ENCODE measurements at regions not wholly inside any gene's neighbourhood (a gene's known extent, or its start where the extent isn't known, plus 50 kb on each side); places are given as distances from the start of the nearest gene placed in this dataset.

- intact Hi-C loops (cut with micrococcal nuclease), result no loop called here
Observed at GRCh38 chr3:96754128-96754527, 60.3 kb upstream of the EPHA6 start.

More at GRCh38 chr3:96754128-96754527, 60.3 kb upstream of the EPHA6 start:
- H3K4me2 ChIP-seq (ENCODE audit: insufficient read depth, low read length), result no peak overlapping the region
- H4K20me1 ChIP-seq (replicated peaks; ENCODE audit: control insufficient read depth, insufficient read depth, low read length), result no peaks in the 10 kb centered on the region
- CTCF ChIA-PET (ENCODE audit: low intra/inter-chr PET ratio), result no interaction called here
- in situ Hi-C loops (cut with MboI), result no loop called here
- no peaks in the 10 kb centered on the region for H3K79me2 ChIP-seq (ENCODE audit: control insufficient read depth, insufficient read depth, low read length)
- H3K4me1 ChIP-seq (replicated peaks in 1 of 2; ENCODE audit: control insufficient read depth in 2 of 2, insufficient read depth in 2 of 2, low read length in 2 of 2), result no peaks in the 10 kb centered on the region
- POLR2A ChIA-PET, result no interaction called here
- no peaks in the 10 kb centered on the region for H3K36me3 ChIP-seq (ENCODE audit: control insufficient read depth, insufficient read depth, low read length)
- no peaks in the 10 kb centered on the region for H3K9me3 ChIP-seq (replicated peaks; ENCODE audit: control insufficient read depth, insufficient read depth, low read depth, low read length)
- H3K27me3 ChIP-seq (ENCODE audit: control insufficient read depth in 2 of 2, insufficient read depth in 2 of 2, low read length in 2 of 2), result no peaks in the 10 kb centered on the region
- BruUV-seq (replicated peaks), result no TSS peak
- DNase-seq (ENCODE audit: extremely low read depth in 1 of 4, low spot score in 3 of 4) (no peak), FAIRE-seq (no peak), ATAC-seq (no peak)
- H3K9me1 ChIP-seq (ENCODE audit: control insufficient read depth, insufficient read depth, low read length), result no peaks in the 10 kb centered on the region
- WGBS (ENCODE audit: insufficient coverage, low coverage, missing lambda C conversion rate), result 4% methylated on average over 4 of the region's 5 CpGs
- H2AFZ ChIP-seq (ENCODE audit: low read depth, low read length), result no peak overlapping the region
- TF ChIP-seq, protein P1, sequence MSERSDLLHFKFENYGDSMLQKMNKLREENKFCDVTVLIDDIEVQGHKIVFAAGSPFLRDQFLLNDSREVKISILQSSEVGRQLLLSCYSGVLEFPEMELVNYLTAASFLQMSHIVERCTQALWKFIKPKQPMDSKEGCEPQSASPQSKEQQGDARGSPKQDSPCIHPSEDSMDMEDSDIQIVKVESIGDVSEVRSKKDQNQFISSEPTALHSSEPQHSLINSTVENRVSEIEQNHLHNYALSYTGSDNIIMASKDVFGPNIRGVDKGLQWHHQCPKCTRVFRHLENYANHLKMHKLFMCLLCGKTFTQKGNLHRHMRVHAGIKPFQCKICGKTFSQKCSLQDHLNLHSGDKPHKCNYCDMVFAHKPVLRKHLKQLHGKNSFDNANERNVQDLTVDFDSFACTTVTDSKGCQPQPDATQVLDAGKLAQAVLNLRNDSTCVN (CRISPR knock-in tag; IDR thresholded peaks at IDR 0.05), result no peak
- TF ChIP-seq E4F1 (CRISPR knock-in tag; IDR thresholded peaks at IDR 0.05; ENCODE audit: borderline replicate concordance) (no peak), RUNX1 (IDR thresholded peaks at IDR 0.05; ENCODE audit: low read depth) (no peak), ZNF324 (CRISPR knock-in tag; IDR thresholded peaks at IDR 0.05) (no peak), TAF15 (IDR thresholded peaks at IDR 0.05; ENCODE audit: low read depth, low read length) (no peak), L3MBTL2 (IDR thresholded peaks at IDR 0.05) (no peak), MBD1 (CRISPR knock-in tag; IDR thresholded peaks at IDR 0.05) (no peak)
- TF ChIP-seq, protein P2, sequence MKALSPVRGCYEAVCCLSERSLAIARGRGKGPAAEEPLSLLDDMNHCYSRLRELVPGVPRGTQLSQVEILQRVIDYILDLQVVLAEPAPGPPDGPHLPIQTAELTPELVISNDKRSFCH (CRISPR knock-in tag; IDR thresholded peaks at IDR 0.05), result no peak
- TF ChIP-seq, protein P2 (tag; IDR thresholded peaks at IDR 0.05), result no peak
- TF ChIP-seq, protein P3, sequence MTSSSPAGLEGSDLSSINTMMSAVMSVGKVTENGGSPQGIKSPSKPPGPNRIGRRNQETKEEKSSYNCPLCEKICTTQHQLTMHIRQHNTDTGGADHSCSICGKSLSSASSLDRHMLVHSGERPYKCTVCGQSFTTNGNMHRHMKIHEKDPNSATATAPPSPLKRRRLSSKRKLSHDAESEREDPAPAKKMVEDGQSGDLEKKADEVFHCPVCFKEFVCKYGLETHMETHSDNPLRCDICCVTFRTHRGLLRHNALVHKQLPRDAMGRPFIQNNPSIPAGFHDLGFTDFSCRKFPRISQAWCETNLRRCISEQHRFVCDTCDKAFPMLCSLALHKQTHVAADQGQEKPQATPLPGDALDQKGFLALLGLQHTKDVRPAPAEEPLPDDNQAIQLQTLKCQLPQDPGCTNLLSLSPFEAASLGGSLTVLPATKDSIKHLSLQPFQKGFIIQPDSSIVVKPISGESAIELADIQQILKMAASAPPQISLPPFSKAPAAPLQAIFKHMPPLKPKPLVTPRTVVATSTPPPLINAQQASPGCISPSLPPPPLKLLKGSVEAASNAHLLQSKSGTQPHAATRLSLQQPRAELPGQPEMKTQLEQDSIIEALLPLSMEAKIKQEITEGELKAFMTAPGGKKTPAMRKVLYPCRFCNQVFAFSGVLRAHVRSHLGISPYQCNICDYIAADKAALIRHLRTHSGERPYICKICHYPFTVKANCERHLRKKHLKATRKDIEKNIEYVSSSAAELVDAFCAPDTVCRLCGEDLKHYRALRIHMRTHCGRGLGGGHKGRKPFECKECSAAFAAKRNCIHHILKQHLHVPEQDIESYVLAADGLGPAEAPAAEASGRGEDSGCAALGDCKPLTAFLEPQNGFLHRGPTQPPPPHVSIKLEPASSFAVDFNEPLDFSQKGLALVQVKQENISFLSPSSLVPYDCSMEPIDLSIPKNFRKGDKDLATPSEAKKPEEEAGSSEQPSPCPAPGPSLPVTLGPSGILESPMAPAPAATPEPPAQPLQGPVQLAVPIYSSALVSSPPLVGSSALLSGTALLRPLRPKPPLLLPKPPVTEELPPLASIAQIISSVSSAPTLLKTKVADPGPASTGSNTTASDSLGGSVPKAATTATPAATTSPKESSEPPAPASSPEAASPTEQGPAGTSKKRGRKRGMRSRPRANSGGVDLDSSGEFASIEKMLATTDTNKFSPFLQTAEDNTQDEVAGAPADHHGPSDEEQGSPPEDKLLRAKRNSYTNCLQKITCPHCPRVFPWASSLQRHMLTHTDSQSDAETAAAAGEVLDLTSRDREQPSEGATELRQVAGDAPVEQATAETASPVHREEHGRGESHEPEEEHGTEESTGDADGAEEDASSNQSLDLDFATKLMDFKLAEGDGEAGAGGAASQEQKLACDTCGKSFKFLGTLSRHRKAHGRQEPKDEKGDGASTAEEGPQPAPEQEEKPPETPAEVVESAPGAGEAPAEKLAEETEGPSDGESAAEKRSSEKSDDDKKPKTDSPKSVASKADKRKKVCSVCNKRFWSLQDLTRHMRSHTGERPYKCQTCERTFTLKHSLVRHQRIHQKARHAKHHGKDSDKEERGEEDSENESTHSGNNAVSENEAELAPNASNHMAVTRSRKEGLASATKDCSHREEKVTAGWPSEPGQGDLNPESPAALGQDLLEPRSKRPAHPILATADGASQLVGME (CRISPR knock-in tag; IDR thresholded peaks at IDR 0.05), result no peak
- TF ChIP-seq, protein P4, sequence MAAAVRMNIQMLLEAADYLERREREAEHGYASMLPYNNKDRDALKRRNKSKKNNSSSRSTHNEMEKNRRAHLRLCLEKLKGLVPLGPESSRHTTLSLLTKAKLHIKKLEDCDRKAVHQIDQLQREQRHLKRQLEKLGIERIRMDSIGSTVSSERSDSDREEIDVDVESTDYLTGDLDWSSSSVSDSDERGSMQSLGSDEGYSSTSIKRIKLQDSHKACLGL (CRISPR knock-in tag; IDR thresholded peaks at IDR 0.05; ENCODE audit: borderline replicate concordance, poor library complexity, severe bottlenecking), result no peak
- no peak overlapping the region for H3K4me3 ChIP-seq
- no peak overlapping the region for H3K27ac ChIP-seq (ENCODE audit: extremely low read depth, low read depth, low read length)
- no peak overlapping the region for H3K9ac ChIP-seq (ENCODE audit: insufficient read depth in 1 of 2, low read depth in 2 of 2, low read length in 2 of 2)

Data from K562 (cell line).